ENCODE measurements at regions not wholly inside any gene's neighbourhood (a gene's known extent, or its start where the extent isn't known, plus 50 kb on each side); places are given as distances from the start of the nearest gene placed in this dataset.
"Not testable (repeated sequence)": the region's sequence is repeated elsewhere in the genome, so short reads cannot be mapped to it uniquely, and the experiment has no call there.

GRCh38 chr2:144642856-144643255, 122.9 kb upstream of the ZEB2 start:
- POLR2A ChIA-PET: no interaction called here
- H3K9me3 Mint-ChIP-seq: peaks cover 2% of the 10 kb centered on the region

GRCh38 chr2:144642131-144642530, 122.2 kb upstream of the ZEB2 start:
- Mint-ChIP-seq H3K4me3 (no peak overlapping the region), H3K27ac (no peak overlapping the region), H3K27me3 (peaks cover 7% of the 10 kb centered on the region), H3K9me3 (peaks cover 2% of the 10 kb centered on the region), H3K4me1 (no peaks in the 10 kb centered on the region), H3K36me3 (no peaks in the 10 kb centered on the region)
- DNase-seq (no peak), ATAC-seq (ENCODE audit: low read depth) (no peak)
- POLR2A ChIA-PET: no interaction called here

More at GRCh38 chr2:144642856-144643255, 122.9 kb upstream of the ZEB2 start:
- Mint-ChIP-seq H3K27ac (no peak overlapping the region), H3K4me1 (no peaks in the 10 kb centered on the region), H3K36me3 (no peaks in the 10 kb centered on the region), H3K4me3 (no peak overlapping the region), H3K27me3 (peaks cover 7% of the 10 kb centered on the region)
- ATAC-seq (ENCODE audit: low read depth) (no peak), DNase-seq (no peak)

GRCh38 chr2:144638250-144638649, 118.3 kb upstream of the ZEB2 start:
- H3K27ac Mint-ChIP-seq; ATAC-seq (ENCODE audit: low read depth); DNase-seq; POLR2A ChIA-PET; H3K27me3 Mint-ChIP-seq; H3K36me3 Mint-ChIP-seq; H3K4me3 Mint-ChIP-seq; H3K4me1 Mint-ChIP-seq: not testable (repeated sequence)
- H3K9me3 Mint-ChIP-seq: peaks cover 14% of the 10 kb centered on the region

- POLR2A ChIA-PET: interaction anchor here (0.7 kb wide), 1 partner anchor 812 kb away, joined by 4 read pairs; no protein-coding TSS in a partner anchor
- H3K4me1 Mint-ChIP-seq; ATAC-seq (ENCODE audit: low read depth); DNase-seq; H3K4me3 Mint-ChIP-seq; H3K27me3 Mint-ChIP-seq; H3K27ac Mint-ChIP-seq; H3K36me3 Mint-ChIP-seq: not testable (repeated sequence)
- peaks cover 15% of the 10 kb centered on the region for H3K9me3 Mint-ChIP-seq
Observed at GRCh38 chr2:144636860-144637259, 116.9 kb upstream of the ZEB2 start.

GRCh38 chr2:144632809-144633208, 112.9 kb upstream of the ZEB2 start:
- Mint-ChIP-seq H3K36me3 (no peaks in the 10 kb centered on the region), H3K4me1 (no peaks in the 10 kb centered on the region), H3K4me3 (no peak overlapping the region), H3K27me3 (peaks cover 7% of the 10 kb centered on the region), H3K9me3 (peaks cover 13% of the 10 kb centered on the region), H3K27ac (no peak overlapping the region)
- POLR2A ChIA-PET: no interaction called here
- DNase-seq (no peak), ATAC-seq (ENCODE audit: low read depth) (no peak)

GRCh38 chr2:144631636-144632035, 111.7 kb upstream of the ZEB2 start:
- ATAC-seq (ENCODE audit: low read depth) (no peak), DNase-seq (no peak)
- Mint-ChIP-seq H3K9me3 (peaks cover 13% of the 10 kb centered on the region), H3K36me3 (no peaks in the 10 kb centered on the region), H3K27ac (no peak overlapping the region), H3K4me3 (no peak overlapping the region), H3K4me1 (no peaks in the 10 kb centered on the region), H3K27me3 (peaks cover 9% of the 10 kb centered on the region)
- POLR2A ChIA-PET: no interaction called here

GRCh38 chr2:144630459-144631215, 110.7 kb upstream of the ZEB2 start:
- H3K4me3 Mint-ChIP-seq: no peak overlapping the region
- H3K27me3 Mint-ChIP-seq: peaks cover 10% of the 10 kb centered on the region
- no peak overlapping the region for H3K27ac Mint-ChIP-seq
- POLR2A ChIA-PET: no interaction called here
- H3K4me1 Mint-ChIP-seq: no peaks in the 10 kb centered on the region
- DNase-seq (no peak), ATAC-seq (ENCODE audit: low read depth) (no peak)
- H3K9me3 Mint-ChIP-seq: peaks cover 8% of the 10 kb centered on the region
- H3K36me3 Mint-ChIP-seq: no peaks in the 10 kb centered on the region

GRCh38 chr2:144629935-144630334, 110.0 kb upstream of the ZEB2 start:
- Mint-ChIP-seq H3K27ac (no peak overlapping the region), H3K27me3 (peaks cover 8% of the 10 kb centered on the region)

GRCh38 chr2:144628566-144628965, 108.6 kb upstream of the ZEB2 start:
- no peak for ATAC-seq (ENCODE audit: low read depth)
- H3K27me3 Mint-ChIP-seq: peaks cover 8% of the 10 kb centered on the region
- no peak for DNase-seq
- H3K4me3 Mint-ChIP-seq: no peak overlapping the region
- no peaks in the 10 kb centered on the region for H3K36me3 Mint-ChIP-seq
- peaks cover 1% of the 10 kb centered on the region for H3K9me3 Mint-ChIP-seq
- no peaks in the 10 kb centered on the region for H3K4me1 Mint-ChIP-seq
- POLR2A ChIA-PET: no interaction called here
- no peak overlapping the region for H3K27ac Mint-ChIP-seq

More at GRCh38 chr2:144629935-144630334, 110.0 kb upstream of the ZEB2 start:
- no peak for ATAC-seq (ENCODE audit: low read depth)
- Mint-ChIP-seq H3K4me3 (no peak overlapping the region), H3K36me3 (no peaks in the 10 kb centered on the region), H3K4me1 (no peaks in the 10 kb centered on the region), H3K9me3 (peaks cover 3% of the 10 kb centered on the region)
- DNase-seq: no peak
- POLR2A ChIA-PET: no interaction called here

GRCh38 chr2:144625626-144626025, 105.7 kb upstream of the ZEB2 start:
- ATAC-seq (ENCODE audit: low read depth) (no peak), DNase-seq (no peak)
- no peak overlapping the region for H3K27ac Mint-ChIP-seq
- no peaks in the 10 kb centered on the region for H3K36me3 Mint-ChIP-seq
- peaks cover 8% of the 10 kb centered on the region for H3K27me3 Mint-ChIP-seq
- H3K4me1 Mint-ChIP-seq: no peaks in the 10 kb centered on the region
- POLR2A ChIA-PET: no interaction called here
- no peak overlapping the region for H3K4me3 Mint-ChIP-seq
- H3K9me3 Mint-ChIP-seq: peaks cover 3% of the 10 kb centered on the region

GRCh38 chr2:144625226-144625625, 105.3 kb upstream of the ZEB2 start:
- Mint-ChIP-seq H3K36me3 (no peaks in the 10 kb centered on the region), H3K4me1 (no peaks in the 10 kb centered on the region), H3K9me3 (peaks cover 3% of the 10 kb centered on the region), H3K27ac (no peak overlapping the region), H3K27me3 (peaks cover 8% of the 10 kb centered on the region), H3K4me3 (no peak overlapping the region)
- POLR2A ChIA-PET: no interaction called here
- no peak for ATAC-seq (ENCODE audit: low read depth)
- DNase-seq: no peak

GRCh38 chr2:144624451-144624850, 104.5 kb upstream of the ZEB2 start:
- no peak overlapping the region for H3K4me3 Mint-ChIP-seq
- peaks cover 3% of the 10 kb centered on the region for H3K9me3 Mint-ChIP-seq
- ATAC-seq (ENCODE audit: low read depth) (no peak), DNase-seq (no peak)
- POLR2A ChIA-PET: no interaction called here
- H3K27me3 Mint-ChIP-seq: peaks cover 8% of the 10 kb centered on the region
- H3K36me3 Mint-ChIP-seq: no peaks in the 10 kb centered on the region
- no peak overlapping the region for H3K27ac Mint-ChIP-seq
- H3K4me1 Mint-ChIP-seq: no peaks in the 10 kb centered on the region

GRCh38 chr2:144622373-144622772, 102.5 kb upstream of the ZEB2 start:
- DNase-seq; H3K27me3 Mint-ChIP-seq; H3K9me3 Mint-ChIP-seq; POLR2A ChIA-PET; H3K4me3 Mint-ChIP-seq; H3K27ac Mint-ChIP-seq; H3K4me1 Mint-ChIP-seq; H3K36me3 Mint-ChIP-seq; ATAC-seq (ENCODE audit: low read depth): not testable (repeated sequence)

- POLR2A ChIA-PET: no interaction called here
- no peaks in the 10 kb centered on the region for H3K36me3 Mint-ChIP-seq
Observed at GRCh38 chr2:144621266-144621665, 101.3 kb upstream of the ZEB2 start.

More at GRCh38 chr2:144621266-144621665, 101.3 kb upstream of the ZEB2 start:
- DNase-seq (no peak), ATAC-seq (ENCODE audit: low read depth) (no peak)
- no peaks in the 10 kb centered on the region for H3K4me1 Mint-ChIP-seq
- H3K4me3 Mint-ChIP-seq: no peak overlapping the region
- H3K27me3 Mint-ChIP-seq: no peaks in the 10 kb centered on the region
- peaks cover 5% of the 10 kb centered on the region for H3K9me3 Mint-ChIP-seq
- no peak overlapping the region for H3K27ac Mint-ChIP-seq

Measured in activated naive CD8-positive, alpha-beta T cell treated with anti-CD3 and anti-CD28 coated beads, Interleukin-2, amount 10 ng/mL, durations not matched to agents 7 days and 5 days (primary cell).